ENCODE measurements at regions not wholly inside any gene's neighbourhood (a gene's known extent, or its start where the extent isn't known, plus 50 kb on each side); places are given as distances from the start of the nearest gene placed in this dataset.

DNA sequence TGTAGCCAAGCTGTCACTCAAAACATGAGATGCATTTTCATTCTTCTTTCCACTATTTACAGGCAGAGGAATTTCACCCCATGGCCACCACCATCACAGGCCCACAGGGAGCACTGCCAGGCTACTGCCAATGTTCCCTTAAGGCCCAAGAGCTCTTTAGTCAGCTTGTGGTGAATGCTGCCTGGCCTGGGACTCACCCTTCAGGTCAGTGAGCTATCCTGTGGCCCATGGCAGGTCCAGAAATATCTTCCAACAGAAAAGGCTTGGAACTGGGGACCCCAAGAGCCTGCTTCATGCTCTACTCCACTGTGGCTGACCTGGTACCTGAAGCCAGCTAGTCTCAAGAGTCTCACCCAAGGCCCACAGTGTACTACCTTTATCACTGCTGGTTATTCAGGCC lies 1518.7 kb upstream of the CDH9 start (continued):
- TF ChIP-seq CBX8 (IDR thresholded peaks at IDR 0.05; ENCODE audit: borderline replicate concordance, low read depth, low read length) (no peak), CREB1 (IDR thresholded peaks at IDR 0.05) (no peak), CTBP2 (IDR thresholded peaks at IDR 0.05; ENCODE audit: borderline replicate concordance, insufficient read depth, insufficient read length, low read length) (no peak)
- TF ChIP-seq, protein P1, sequence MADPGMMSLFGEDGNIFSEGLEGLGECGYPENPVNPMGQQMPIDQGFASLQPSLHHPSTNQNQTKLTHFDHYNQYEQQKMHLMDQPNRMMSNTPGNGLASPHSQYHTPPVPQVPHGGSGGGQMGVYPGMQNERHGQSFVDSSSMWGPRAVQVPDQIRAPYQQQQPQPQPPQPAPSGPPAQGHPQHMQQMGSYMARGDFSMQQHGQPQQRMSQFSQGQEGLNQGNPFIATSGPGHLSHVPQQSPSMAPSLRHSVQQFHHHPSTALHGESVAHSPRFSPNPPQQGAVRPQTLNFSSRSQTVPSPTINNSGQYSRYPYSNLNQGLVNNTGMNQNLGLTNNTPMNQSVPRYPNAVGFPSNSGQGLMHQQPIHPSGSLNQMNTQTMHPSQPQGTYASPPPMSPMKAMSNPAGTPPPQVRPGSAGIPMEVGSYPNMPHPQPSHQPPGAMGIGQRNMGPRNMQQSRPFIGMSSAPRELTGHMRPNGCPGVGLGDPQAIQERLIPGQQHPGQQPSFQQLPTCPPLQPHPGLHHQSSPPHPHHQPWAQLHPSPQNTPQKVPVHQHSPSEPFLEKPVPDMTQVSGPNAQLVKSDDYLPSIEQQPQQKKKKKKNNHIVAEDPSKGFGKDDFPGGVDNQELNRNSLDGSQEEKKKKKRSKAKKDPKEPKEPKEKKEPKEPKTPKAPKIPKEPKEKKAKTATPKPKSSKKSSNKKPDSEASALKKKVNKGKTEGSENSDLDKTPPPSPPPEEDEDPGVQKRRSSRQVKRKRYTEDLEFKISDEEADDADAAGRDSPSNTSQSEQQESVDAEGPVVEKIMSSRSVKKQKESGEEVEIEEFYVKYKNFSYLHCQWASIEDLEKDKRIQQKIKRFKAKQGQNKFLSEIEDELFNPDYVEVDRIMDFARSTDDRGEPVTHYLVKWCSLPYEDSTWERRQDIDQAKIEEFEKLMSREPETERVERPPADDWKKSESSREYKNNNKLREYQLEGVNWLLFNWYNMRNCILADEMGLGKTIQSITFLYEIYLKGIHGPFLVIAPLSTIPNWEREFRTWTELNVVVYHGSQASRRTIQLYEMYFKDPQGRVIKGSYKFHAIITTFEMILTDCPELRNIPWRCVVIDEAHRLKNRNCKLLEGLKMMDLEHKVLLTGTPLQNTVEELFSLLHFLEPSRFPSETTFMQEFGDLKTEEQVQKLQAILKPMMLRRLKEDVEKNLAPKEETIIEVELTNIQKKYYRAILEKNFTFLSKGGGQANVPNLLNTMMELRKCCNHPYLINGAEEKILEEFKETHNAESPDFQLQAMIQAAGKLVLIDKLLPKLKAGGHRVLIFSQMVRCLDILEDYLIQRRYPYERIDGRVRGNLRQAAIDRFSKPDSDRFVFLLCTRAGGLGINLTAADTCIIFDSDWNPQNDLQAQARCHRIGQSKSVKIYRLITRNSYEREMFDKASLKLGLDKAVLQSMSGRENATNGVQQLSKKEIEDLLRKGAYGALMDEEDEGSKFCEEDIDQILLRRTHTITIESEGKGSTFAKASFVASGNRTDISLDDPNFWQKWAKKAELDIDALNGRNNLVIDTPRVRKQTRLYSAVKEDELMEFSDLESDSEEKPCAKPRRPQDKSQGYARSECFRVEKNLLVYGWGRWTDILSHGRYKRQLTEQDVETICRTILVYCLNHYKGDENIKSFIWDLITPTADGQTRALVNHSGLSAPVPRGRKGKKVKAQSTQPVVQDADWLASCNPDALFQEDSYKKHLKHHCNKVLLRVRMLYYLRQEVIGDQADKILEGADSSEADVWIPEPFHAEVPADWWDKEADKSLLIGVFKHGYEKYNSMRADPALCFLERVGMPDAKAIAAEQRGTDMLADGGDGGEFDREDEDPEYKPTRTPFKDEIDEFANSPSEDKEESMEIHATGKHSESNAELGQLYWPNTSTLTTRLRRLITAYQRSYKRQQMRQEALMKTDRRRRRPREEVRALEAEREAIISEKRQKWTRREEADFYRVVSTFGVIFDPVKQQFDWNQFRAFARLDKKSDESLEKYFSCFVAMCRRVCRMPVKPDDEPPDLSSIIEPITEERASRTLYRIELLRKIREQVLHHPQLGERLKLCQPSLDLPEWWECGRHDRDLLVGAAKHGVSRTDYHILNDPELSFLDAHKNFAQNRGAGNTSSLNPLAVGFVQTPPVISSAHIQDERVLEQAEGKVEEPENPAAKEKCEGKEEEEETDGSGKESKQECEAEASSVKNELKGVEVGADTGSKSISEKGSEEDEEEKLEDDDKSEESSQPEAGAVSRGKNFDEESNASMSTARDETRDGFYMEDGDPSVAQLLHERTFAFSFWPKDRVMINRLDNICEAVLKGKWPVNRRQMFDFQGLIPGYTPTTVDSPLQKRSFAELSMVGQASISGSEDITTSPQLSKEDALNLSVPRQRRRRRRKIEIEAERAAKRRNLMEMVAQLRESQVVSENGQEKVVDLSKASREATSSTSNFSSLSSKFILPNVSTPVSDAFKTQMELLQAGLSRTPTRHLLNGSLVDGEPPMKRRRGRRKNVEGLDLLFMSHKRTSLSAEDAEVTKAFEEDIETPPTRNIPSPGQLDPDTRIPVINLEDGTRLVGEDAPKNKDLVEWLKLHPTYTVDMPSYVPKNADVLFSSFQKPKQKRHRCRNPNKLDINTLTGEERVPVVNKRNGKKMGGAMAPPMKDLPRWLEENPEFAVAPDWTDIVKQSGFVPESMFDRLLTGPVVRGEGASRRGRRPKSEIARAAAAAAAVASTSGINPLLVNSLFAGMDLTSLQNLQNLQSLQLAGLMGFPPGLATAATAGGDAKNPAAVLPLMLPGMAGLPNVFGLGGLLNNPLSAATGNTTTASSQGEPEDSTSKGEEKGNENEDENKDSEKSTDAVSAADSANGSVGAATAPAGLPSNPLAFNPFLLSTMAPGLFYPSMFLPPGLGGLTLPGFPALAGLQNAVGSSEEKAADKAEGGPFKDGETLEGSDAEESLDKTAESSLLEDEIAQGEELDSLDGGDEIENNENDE (IDR thresholded peaks at IDR 0.05; ENCODE audit: insufficient replicate concordance, low read length), result no peak

Data from H1 (cell line).